Esophagus muscularis mucosa (tissue), 4 donors: ENCODE measurements at regions not wholly inside any gene's neighbourhood (a gene's known extent, or its start where the extent isn't known, plus 50 kb on each side); places are given as distances from the start of the nearest gene placed in this dataset.

Experiments
- EP300 ChIP-seq: sonication (generic); formaldehyde crosslinking; IDR thresholded peaks from one replicate; pipeline ENCODE4 v1.6.1; 2017; ENCODE audit warnings: antibody characterized with exemption
- POLR2A ChIP-seq: fragments of 450-650 bp; IDR thresholded peaks from one replicate; pipeline ENCODE4 v1.6.1; 2017; ENCODE audit warnings: antibody characterized with exemption, moderate library complexity, mild to moderate bottlenecking, low read depth
- POLR2AphosphoS5 ChIP-seq, 2 donors: sonication (generic); formaldehyde crosslinking; IDR thresholded peaks; one replicate each; pipeline ENCODE4 v1.6.1; 2017; ENCODE audit warnings: antibody characterized with exemption in 2 of 2
- TF ChIP-seq, protein P1 (sequence below), 3 experiments: fragments of 200-600 bp in 2 of 3; fragments of 450-650 bp in 1 of 3; sonication (generic) in 2 of 3; IDR thresholded peaks; one replicate each; pipeline ENCODE4 v1.5.1; 2017 to 2019; ENCODE audit warnings: antibody characterized with exemption in 3 of 3, mild to moderate bottlenecking in 2 of 3, moderate library complexity in 1 of 3

DNA sequence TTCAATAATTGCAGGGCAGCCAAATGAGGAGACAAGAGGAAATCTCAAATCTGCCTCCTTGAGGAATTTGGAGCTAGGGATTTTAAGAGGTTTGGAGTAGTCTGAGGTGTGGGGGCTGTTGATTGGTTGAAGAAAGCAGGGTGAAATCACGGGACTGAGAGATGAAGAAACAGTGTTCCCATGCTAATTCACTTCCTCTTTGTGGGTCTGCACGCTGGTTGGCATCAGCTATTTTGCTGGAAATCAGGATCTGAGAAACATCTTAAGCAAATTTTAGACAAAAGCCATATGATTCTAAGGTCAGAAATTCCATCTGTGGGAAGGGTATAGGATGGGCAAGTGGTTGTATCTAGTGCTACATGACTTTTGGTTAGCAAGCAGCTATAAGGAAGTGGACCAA is 107.1 kb upstream of the PAXBP1 start:
- TF ChIP-seq, protein P1, sequence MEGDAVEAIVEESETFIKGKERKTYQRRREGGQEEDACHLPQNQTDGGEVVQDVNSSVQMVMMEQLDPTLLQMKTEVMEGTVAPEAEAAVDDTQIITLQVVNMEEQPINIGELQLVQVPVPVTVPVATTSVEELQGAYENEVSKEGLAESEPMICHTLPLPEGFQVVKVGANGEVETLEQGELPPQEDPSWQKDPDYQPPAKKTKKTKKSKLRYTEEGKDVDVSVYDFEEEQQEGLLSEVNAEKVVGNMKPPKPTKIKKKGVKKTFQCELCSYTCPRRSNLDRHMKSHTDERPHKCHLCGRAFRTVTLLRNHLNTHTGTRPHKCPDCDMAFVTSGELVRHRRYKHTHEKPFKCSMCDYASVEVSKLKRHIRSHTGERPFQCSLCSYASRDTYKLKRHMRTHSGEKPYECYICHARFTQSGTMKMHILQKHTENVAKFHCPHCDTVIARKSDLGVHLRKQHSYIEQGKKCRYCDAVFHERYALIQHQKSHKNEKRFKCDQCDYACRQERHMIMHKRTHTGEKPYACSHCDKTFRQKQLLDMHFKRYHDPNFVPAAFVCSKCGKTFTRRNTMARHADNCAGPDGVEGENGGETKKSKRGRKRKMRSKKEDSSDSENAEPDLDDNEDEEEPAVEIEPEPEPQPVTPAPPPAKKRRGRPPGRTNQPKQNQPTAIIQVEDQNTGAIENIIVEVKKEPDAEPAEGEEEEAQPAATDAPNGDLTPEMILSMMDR (IDR thresholded peaks at IDR 0.05): no peak
- TF ChIP-seq POLR2AphosphoS5 (IDR thresholded peaks at IDR 0.05) (no peak), EP300 (no peak), POLR2A (no peak)
